GM19025 (cell line): ENCODE measurements at regions not wholly inside any gene's neighbourhood (a gene's known extent, or its start where the extent isn't known, plus 50 kb on each side); places are given as distances from the start of the nearest gene placed in this dataset.

Experiments used
- ATAC-seq: cut with Tn5 transposase; IDR thresholded peaks from one replicate; pipeline ENCODE4 v1.9.1; 2021; ENCODE audit warnings: mild to moderate bottlenecking, low read depth, moderate library complexity; ENCODE audit not compliant: unreplicated experiment

GRCh38 chr16:17691106-17691898, 220.5 kb upstream of the XYLT1 start:
- no peak for ATAC-seq

- ATAC-seq = no peak
These were observed 214.7 kb upstream of the XYLT1 start for GRCh38 chr16:17685447-17685846.

GRCh38 chr16:17683281-17683680, 212.5 kb upstream of the XYLT1 start:
- ATAC-seq = no peak

GRCh38 chr16:17676171-17676570, 205.4 kb upstream of the XYLT1 start:
- no peak for ATAC-seq

- ATAC-seq = no peak
These were observed 197.6 kb upstream of the XYLT1 start for GRCh38 chr16:17668386-17668785.

- ATAC-seq = no peak
These were observed 195.5 kb upstream of the XYLT1 start for GRCh38 chr16:17666293-17666692.

- no peak for ATAC-seq
These were observed 188.1 kb upstream of the XYLT1 start for GRCh38 chr16:17658881-17659280.

GRCh38 chr16:17657045-17657444, 186.3 kb upstream of the XYLT1 start:
- ATAC-seq = no peak

- no peak for ATAC-seq
These were observed 183.8 kb upstream of the XYLT1 start for GRCh38 chr16:17654571-17654970.

- no peak for ATAC-seq
These were observed 183.4 kb upstream of the XYLT1 start for GRCh38 chr16:17654142-17654541.

- no peak for ATAC-seq
These were observed 177.4 kb upstream of the XYLT1 start for GRCh38 chr16:17647879-17648872.

- ATAC-seq = no peak
These were observed 173.2 kb upstream of the XYLT1 start for GRCh38 chr16:17643935-17644334.

- no peak for ATAC-seq
These were observed 171.2 kb upstream of the XYLT1 start for GRCh38 chr16:17641990-17642389.

GRCh38 chr16:17638134-17638533, 167.4 kb upstream of the XYLT1 start:
- no peak for ATAC-seq

- ATAC-seq = no peak
These were observed 164.4 kb upstream of the XYLT1 start for GRCh38 chr16:17635183-17635582.

GRCh38 chr16:17633181-17633951, 162.6 kb upstream of the XYLT1 start:
- no peak for ATAC-seq

GRCh38 chr16:17632667-17633066, 161.9 kb upstream of the XYLT1 start:
- ATAC-seq = no peak

- no peak for ATAC-seq
These were observed 159.2 kb upstream of the XYLT1 start for GRCh38 chr16:17629936-17630335.

- ATAC-seq = no peak
These were observed 158.2 kb upstream of the XYLT1 start for GRCh38 chr16:17628983-17629382.

- no peak for ATAC-seq
These were observed 151.6 kb upstream of the XYLT1 start for GRCh38 chr16:17622366-17622765.

GRCh38 chr16:17619261-17619660, 148.5 kb upstream of the XYLT1 start:
- no peak for ATAC-seq
